Gastroesophageal sphincter (tissue), 3 donors: ENCODE measurements at regions not wholly inside any gene's neighbourhood (a gene's known extent, or its start where the extent isn't known, plus 50 kb on each side); places are given as distances from the start of the nearest gene placed in this dataset.

Experiments
- EP300 ChIP-seq: sonication (generic); formaldehyde crosslinking; IDR thresholded peaks from one replicate; pipeline ENCODE4 v1.6.1; 2017; ENCODE audit warnings: antibody characterized with exemption, mild to moderate bottlenecking
- POLR2A ChIP-seq, 2 donors: fragments of 450-650 bp; IDR thresholded peaks; one replicate each; pipeline ENCODE4 v1.6.1; 2017; ENCODE audit warnings: antibody characterized with exemption in 2 of 2, mild to moderate bottlenecking in 2 of 2, moderate library complexity in 1 of 2
- POLR2AphosphoS5 ChIP-seq: sonication (generic); formaldehyde crosslinking; IDR thresholded peaks from one replicate; pipeline ENCODE4 v1.6.1; 2017; ENCODE audit warnings: antibody characterized with exemption
- TF ChIP-seq, protein P1 (sequence below), 4 experiments: fragments of 200-600 bp in 2 of 4; fragments of 450-650 bp in 2 of 4; sonication (generic) in 1 of 4; IDR thresholded peaks; one replicate each; pipeline ENCODE4 v1.5.1; 2017 to 2019; ENCODE audit warnings: antibody characterized with exemption in 4 of 4, mild to moderate bottlenecking in 2 of 4, moderate library complexity in 2 of 4

DNA sequence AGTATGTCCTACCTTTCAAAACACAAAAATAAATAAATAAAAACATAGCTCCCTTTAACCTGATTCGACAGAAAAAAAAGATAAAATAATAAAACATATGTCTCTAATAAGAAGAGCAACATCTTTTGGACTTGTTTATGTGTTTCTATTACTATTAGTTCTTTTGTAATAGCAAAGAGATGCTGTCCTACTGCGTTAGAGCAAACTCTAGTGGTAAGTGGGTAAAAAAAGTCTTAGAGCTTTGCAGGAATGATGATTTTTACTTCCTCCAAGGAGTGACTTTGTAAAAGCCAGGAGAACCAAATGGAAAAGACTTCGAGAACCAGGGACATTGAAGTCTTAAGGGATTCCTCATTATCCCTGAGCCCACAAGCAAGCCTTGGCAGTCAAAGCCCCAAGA is 450.1 kb downstream of the METTL4 start:
- TF ChIP-seq, protein P1, sequence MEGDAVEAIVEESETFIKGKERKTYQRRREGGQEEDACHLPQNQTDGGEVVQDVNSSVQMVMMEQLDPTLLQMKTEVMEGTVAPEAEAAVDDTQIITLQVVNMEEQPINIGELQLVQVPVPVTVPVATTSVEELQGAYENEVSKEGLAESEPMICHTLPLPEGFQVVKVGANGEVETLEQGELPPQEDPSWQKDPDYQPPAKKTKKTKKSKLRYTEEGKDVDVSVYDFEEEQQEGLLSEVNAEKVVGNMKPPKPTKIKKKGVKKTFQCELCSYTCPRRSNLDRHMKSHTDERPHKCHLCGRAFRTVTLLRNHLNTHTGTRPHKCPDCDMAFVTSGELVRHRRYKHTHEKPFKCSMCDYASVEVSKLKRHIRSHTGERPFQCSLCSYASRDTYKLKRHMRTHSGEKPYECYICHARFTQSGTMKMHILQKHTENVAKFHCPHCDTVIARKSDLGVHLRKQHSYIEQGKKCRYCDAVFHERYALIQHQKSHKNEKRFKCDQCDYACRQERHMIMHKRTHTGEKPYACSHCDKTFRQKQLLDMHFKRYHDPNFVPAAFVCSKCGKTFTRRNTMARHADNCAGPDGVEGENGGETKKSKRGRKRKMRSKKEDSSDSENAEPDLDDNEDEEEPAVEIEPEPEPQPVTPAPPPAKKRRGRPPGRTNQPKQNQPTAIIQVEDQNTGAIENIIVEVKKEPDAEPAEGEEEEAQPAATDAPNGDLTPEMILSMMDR (IDR thresholded peaks at IDR 0.05): no peak
- no peak for TF ChIP-seq EP300
- no peak for TF ChIP-seq POLR2A (IDR thresholded peaks at IDR 0.05)
- no peak for TF ChIP-seq POLR2AphosphoS5
